ENCODE measurements at regions not wholly inside any gene's neighbourhood (a gene's known extent, or its start where the extent isn't known, plus 50 kb on each side); places are given as distances from the start of the nearest gene placed in this dataset.

- no peak; the same call in 1 of the 2 replicates for TF ChIP-seq ELF1 (IDR thresholded peaks at IDR 0.05; ENCODE audit: borderline replicate concordance, low read depth)
- peak; percentile 83 for TF ChIP-seq POLR2AphosphoS5 (IDR thresholded peaks at IDR 0.05; ENCODE audit: low read depth, low read length)
- peak; percentile 98 for TF ChIP-seq MAX (IDR thresholded peaks at IDR 0.05)
- TF ChIP-seq CBX3 (IDR thresholded peaks at IDR 0.05; ENCODE audit: low read depth) = peak; percentile 99
- TF ChIP-seq ZFX (IDR thresholded peaks at IDR 0.05) = no peak
- TF ChIP-seq EZH2 (IDR thresholded peaks at IDR 0.05) = no peak
- TF ChIP-seq SIN3A (IDR thresholded peaks at IDR 0.05; ENCODE audit: low read depth) = peak; percentile 99
- peak; percentile 98 for TF ChIP-seq SP1 (IDR thresholded peaks at IDR 0.05; ENCODE audit: low read depth)
- peak; percentile 90 for TF ChIP-seq CEBPB (IDR thresholded peaks at IDR 0.05; ENCODE audit: low read depth)
- TF ChIP-seq, protein P1, sequence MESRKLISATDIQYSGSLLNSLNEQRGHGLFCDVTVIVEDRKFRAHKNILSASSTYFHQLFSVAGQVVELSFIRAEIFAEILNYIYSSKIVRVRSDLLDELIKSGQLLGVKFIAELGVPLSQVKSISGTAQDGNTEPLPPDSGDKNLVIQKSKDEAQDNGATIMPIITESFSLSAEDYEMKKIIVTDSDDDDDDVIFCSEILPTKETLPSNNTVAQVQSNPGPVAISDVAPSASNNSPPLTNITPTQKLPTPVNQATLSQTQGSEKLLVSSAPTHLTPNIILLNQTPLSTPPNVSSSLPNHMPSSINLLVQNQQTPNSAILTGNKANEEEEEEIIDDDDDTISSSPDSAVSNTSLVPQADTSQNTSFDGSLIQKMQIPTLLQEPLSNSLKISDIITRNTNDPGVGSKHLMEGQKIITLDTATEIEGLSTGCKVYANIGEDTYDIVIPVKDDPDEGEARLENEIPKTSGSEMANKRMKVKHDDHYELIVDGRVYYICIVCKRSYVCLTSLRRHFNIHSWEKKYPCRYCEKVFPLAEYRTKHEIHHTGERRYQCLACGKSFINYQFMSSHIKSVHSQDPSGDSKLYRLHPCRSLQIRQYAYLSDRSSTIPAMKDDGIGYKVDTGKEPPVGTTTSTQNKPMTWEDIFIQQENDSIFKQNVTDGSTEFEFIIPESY (IDR thresholded peaks at IDR 0.05; ENCODE audit: extremely low read depth, insufficient replicate concordance, low read length) = peak; percentile 69
- TF ChIP-seq TCF7L2 (IDR thresholded peaks at IDR 0.05; ENCODE audit: borderline replicate concordance, extremely low read depth, insufficient read depth, insufficient read length) = peak; percentile 99
- TF ChIP-seq YY1 (IDR thresholded peaks at IDR 0.05; ENCODE audit: extremely low read depth, insufficient replicate concordance, low read depth, low read length) = peak; percentile 49
Observed at GRCh38 chr1:234772345-234773147, 162.6 kb upstream of the IRF2BP2 start (continued).
